Transverse colon (tissue), 1 donor: ENCODE measurements at regions not wholly inside any gene's neighbourhood (a gene's known extent, or its start where the extent isn't known, plus 50 kb on each side); places are given as distances from the start of the nearest gene placed in this dataset.

Experiments used
- EP300 ChIP-seq: sonication (generic); formaldehyde crosslinking; IDR thresholded peaks from one replicate; pipeline ENCODE4 v1.6.1; 2017; ENCODE audit warnings: antibody characterized with exemption, low read depth
- POLR2A ChIP-seq: fragments of 450-650 bp; IDR thresholded peaks from one replicate; pipeline ENCODE4 v1.6.1; 2016; ENCODE audit warnings: antibody characterized with exemption, mild to moderate bottlenecking, moderate library complexity

GRCh38 chrX:56382278-56382677, 150.1 kb downstream of the KLF8 start:
- TF ChIP-seq POLR2A (no peak), EP300 (no peak)
